Fibroblast of villous mesenchyme (primary cell): ENCODE measurements at regions not wholly inside any gene's neighbourhood (a gene's known extent, or its start where the extent isn't known, plus 50 kb on each side); places are given as distances from the start of the nearest gene placed in this dataset.

Experiments
- DNase-seq: peaks from one replicate; pipeline ENCODE4 v3.0.0-alpha.2; 2010; ENCODE audit warnings: low read depth
- H3K4me3 ChIP-seq: 2 replicates; pipeline ENCODE4 v1.5.1; 2011; ENCODE audit warnings: low read depth, mild to moderate bottlenecking, low read length
- CTCF ChIP-seq: IDR thresholded peaks from 2 replicates; pipeline ENCODE4 v1.5.1; 2012; ENCODE audit warnings: low read depth, mild to moderate bottlenecking, low read length; ENCODE audit not compliant: insufficient read depth

GRCh38 chr7:26035552-26035951 is 116.4 kb upstream of the NFE2L3 start:
- H3K4me3 ChIP-seq = no peak overlapping the region
- no peak for DNase-seq
- no peak for TF ChIP-seq CTCF

GRCh38 chr7:26036092-26036491 is 115.9 kb upstream of the NFE2L3 start:
- no peak overlapping the region for H3K4me3 ChIP-seq
- TF ChIP-seq CTCF = no peak
- DNase-seq = no peak

GRCh38 chr7:26038201-26038990 is 113.6 kb upstream of the NFE2L3 start:
- no peak for TF ChIP-seq CTCF
- H3K4me3 ChIP-seq = no peak overlapping the region
- DNase-seq = no peak

GRCh38 chr7:26040085-26040484 is 111.9 kb upstream of the NFE2L3 start:
- DNase-seq = no peak
- TF ChIP-seq CTCF = no peak
- H3K4me3 ChIP-seq = no peak overlapping the region

- no peak overlapping the region for H3K4me3 ChIP-seq
These were observed 109.8 kb upstream of the NFE2L3 start for GRCh38 chr7:26042237-26042636.

GRCh38 chr7:26043801-26044200 is 108.2 kb upstream of the NFE2L3 start:
- H3K4me3 ChIP-seq = no peak overlapping the region
- no peak for TF ChIP-seq CTCF
- DNase-seq = no peak

More at GRCh38 chr7:26042237-26042636, 109.8 kb upstream of the NFE2L3 start:
- TF ChIP-seq CTCF = no peak
- DNase-seq = no peak

- TF ChIP-seq CTCF = no peak
- no peak overlapping the region for H3K4me3 ChIP-seq
- DNase-seq = no peak
These were observed 107.7 kb upstream of the NFE2L3 start for GRCh38 chr7:26044320-26044719.
